Head of caudate nucleus (tissue), 42 donors: ENCODE measurements at regions not wholly inside any gene's neighbourhood (a gene's known extent, or its start where the extent isn't known, plus 50 kb on each side); places are given as distances from the start of the nearest gene placed in this dataset.
"Not testable (repeated sequence)": the region's sequence is repeated elsewhere in the genome, so short reads cannot be mapped to it uniquely, and the experiment has no call there.

ENCODE experiments used
- DNase-seq, 42 donors: peaks; one replicate each; pipeline versions ENCODE4 v3.0.0 to v3.0.0-alpha.2; 2020 to 2021; ENCODE audit warnings: mixed read lengths in 7 of 42
- intact Hi-C: fragments of 100-400 bp; cut with DNase I; formaldehyde crosslinking; loops from one replicate; pipeline ENCODE4 v1.15.0; 2022

DNA sequence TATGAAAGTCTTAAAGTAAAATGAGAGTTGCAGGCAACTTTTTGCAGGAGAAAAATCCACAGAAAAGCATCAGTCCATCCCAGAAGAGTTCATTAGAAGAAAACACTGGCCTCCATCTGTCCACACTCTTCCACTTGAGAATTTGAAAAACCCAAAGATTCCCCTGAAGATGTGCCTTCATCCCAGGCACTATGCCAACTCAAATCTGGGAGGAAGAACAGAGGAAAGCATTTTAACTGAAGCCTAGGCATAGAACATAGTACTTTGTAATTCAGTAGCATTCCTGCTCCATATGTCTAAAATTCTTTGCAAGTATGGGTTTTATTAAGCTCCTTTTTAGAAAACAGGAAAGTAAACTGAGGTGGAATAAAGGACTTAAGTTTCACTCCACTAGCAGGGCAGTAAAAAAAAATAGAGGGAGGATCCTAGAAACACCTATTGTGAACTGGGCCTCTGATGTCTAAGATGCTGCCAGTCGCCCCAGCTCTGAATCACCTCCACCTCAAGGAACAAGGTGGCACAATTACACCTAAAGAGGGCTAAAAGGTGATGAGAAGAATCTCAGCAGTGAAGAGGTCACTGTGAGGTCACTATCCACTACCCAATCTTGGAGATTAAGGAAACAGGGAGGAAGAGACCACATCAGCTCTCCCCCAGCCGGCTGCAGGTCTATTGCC, 141.9 kb upstream of the FAM241A start:
- intact Hi-C loops: no loop called here
- no peak for DNase-seq

- intact Hi-C loops: no loop called here
- DNase-seq: no peak
These were observed 140.2 kb upstream of the FAM241A start for GRCh38 chr4:112005027-112005426.

DNA sequence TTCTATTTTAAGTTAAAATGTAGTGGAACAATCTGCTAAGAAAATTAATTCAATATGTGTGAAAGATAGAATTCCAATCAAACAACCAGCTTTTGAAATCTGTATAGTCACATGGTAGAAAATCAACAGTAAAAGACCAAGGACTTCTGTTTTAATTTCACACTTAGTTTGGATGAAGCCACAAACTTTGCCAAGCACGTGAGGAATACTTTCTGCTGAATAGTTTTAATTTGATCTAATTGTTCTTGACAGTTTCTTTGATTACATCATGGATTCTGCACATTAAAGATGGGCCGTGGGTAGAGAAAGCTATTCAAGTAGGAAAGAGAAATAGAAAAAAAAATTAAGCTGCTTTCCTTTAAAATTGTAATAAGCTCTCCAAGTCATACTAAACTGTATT, 137.9 kb upstream of the FAM241A start:
- DNase-seq: peak in 1 of 42 donors; percentile 11
- intact Hi-C loops: no loop called here

- intact Hi-C loops: no loop called here
- no peak for DNase-seq
These were observed 129.3 kb upstream of the FAM241A start for GRCh38 chr4:112015960-112016359.

GRCh38 chr4:112023402-112023950, 121.8 kb upstream of the FAM241A start:
- no peak for DNase-seq
- intact Hi-C loops: no loop called here

DNA sequence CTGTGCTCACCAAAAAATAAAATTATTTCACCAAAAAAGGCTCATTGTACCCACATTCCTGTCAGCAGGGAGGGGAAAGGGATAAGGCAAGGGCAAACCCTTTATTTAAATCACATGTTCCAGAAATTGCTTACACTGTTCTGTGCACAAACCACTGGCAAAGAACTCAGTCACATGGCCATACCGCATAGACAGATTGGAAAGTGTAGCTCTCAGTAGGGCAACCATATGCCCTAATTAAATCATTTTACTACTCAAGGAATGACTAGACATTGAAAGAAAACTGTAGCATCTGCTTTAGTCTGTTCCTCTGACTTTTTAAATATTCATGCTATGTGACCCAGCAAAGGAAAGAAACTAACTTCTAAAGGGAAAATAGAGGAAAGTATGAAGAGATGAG, 119.2 kb upstream of the FAM241A start:
- DNase-seq: no peak
- intact Hi-C loops: no loop called here

GRCh38 chr4:112029771-112030171, 115.5 kb upstream of the FAM241A start:
- intact Hi-C loops: loop anchor here (10.0 kb wide), 1 partner anchor 395 kb away; no protein-coding TSS in a partner anchor
- DNase-seq: no peak

DNA sequence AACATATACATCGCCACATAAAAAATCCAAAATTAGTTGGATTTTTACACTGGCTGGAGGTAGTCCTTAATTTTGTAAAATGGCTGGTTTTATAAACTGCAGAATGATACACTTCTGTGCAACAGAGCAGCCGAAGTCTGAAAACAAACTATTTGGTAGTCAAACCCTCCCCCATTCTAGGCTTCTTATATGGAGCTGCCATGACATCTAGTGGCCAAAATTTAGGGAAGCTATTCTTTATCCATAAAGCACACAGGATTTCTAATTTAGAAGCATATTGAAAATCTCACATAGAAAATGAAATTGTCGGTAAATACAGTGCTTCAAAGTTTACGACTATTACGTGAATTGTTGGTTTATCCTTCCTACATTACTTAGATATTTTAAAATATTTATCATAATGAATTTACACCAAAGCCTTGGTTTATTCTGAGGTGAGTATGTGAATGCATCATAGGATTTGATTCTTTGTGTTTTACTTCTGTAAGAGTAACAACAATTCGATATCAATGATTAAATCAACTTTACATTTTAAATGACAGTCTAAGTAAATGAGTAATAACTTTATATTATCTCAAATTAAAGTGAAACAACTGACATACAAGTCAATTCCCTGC, 113.4 kb upstream of the FAM241A start:
- DNase-seq: peak in 21 of 42 donors; percentile 4 to 72 (median 41)
- intact Hi-C loops: loop anchor here (10.0 kb wide), 1 partner anchor 397 kb away; no protein-coding TSS in a partner anchor

GRCh38 chr4:112036886-112037285, 108.4 kb upstream of the FAM241A start:
- no peak for DNase-seq
- intact Hi-C loops: loop anchor here (10.0 kb wide), 1 partner anchor 402 kb away; no protein-coding TSS in a partner anchor

- DNase-seq: no peak
- intact Hi-C loops: loop anchor here (10.0 kb wide), 1 partner anchor 404 kb away; no protein-coding TSS in a partner anchor
These were observed 106.4 kb upstream of the FAM241A start for GRCh38 chr4:112038861-112039260.

DNA sequence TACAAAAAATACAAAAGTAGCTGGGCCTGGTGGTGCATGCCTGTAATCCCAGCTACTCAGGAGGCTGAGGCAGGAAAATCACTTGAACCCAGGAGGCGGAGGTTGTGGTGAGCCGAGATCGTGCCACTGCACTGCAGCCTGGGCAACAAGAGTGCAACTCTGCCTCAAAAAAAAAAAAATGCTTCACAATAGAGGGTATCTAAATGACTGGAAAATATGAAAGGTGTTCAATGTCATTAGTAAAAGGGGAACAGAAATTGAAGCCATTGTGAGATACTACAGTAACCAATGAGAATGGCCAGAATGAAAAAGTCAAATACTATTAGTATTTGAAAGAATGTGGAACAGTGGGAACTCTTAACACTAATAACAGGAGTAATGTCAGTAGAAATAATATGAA, 96.1 kb upstream of the FAM241A start:
- DNase-seq, intact Hi-C loops: not testable (repeated sequence)

- intact Hi-C loops: no loop called here
- no peak for DNase-seq
These were observed 91.4 kb upstream of the FAM241A start for GRCh38 chr4:112053825-112054350.

DNA sequence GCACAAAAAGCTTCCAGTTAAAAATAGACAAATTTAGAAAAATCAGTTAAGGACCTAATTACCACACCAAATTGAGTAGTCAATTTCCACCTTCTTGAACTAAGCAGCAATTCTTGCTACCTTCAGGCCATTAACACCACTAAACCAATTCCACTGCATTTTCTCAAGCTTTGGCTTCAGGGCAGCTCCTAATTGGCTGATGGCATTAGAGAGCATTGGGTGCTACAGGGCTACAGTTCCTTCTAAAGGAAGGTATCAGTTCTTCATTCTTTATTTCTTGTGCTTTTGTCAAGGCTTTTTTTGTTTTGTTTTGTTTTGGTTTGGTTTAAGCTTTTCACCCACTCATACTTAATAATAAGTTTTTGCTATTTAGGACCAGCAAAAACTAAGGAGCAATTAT, 90.2 kb upstream of the FAM241A start:
- DNase-seq: no peak
- intact Hi-C loops: no loop called here

DNA sequence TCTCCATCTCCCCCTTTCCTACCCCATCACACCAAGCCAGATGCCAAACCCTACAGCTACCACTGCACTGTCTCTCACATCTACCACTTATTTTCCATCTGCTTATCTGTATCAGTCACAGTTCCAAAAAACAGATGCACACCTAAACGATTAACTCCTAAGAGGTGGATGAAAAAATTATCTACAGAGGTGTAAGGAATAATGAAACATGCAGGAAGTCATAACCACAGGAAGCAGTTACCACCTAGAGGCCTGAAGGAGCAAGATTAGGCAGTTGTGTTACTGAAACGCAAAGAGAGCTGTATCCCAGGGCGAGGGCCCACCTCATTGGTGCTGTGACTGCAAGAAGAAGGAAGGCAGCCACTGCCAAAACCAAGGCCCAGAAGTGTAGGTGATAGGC, 87.8 kb upstream of the FAM241A start:
- no peak for DNase-seq
- intact Hi-C loops: no loop called here

DNA sequence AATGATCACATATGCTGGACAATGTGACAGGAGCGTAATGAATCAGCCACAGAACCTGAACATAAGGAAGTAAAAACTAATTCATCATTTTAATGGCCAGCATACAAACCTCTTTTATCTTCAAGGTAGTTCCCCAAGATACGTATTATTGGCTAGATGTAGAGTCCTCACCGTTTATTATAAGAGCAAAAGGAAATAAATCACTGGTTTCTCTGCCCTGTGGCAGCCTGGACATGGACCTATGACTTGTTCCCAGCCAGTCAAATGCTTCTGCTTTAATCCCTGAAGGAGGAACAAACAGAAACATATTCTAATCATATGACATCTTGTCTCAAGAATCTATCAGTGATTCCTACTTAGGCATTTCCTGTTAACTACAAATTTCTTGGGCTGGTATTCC, 86.8 kb upstream of the FAM241A start:
- no peak for DNase-seq
- intact Hi-C loops: no loop called here

GRCh38 chr4:112060212-112060611, 85.0 kb upstream of the FAM241A start:
- intact Hi-C loops: no loop called here
- peak in 3 of 42 donors; percentile 3 to 16 (median 13) for DNase-seq

GRCh38 chr4:112061207-112061817, 83.9 kb upstream of the FAM241A start:
- intact Hi-C loops: no loop called here
- DNase-seq: no peak

GRCh38 chr4:112063260-112063659, 82.0 kb upstream of the FAM241A start:
- DNase-seq: no peak
- intact Hi-C loops: no loop called here

DNA sequence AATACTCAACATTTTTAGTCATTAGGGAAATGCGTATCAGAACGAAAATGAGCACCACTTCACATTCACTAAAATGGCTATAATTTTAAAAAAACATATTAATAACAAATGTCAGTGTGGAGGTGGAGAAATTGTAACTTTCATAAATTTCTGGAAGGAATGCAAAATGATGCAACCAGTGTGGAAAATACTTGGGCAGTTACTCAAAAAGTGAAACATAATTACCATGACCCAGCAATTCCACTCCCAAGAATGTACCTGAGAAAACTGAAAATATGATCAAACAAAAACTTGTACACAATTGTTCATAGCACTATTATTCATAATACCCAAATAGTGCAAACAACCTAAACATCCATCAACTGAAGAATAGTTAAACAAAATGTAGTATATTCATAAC, 76.1 kb upstream of the FAM241A start:
- intact Hi-C loops: no loop called here
- DNase-seq: no peak

- intact Hi-C loops: no loop called here
These were observed 72.1 kb upstream of the FAM241A start for GRCh38 chr4:112073181-112073580.

More at GRCh38 chr4:112073181-112073580, 72.1 kb upstream of the FAM241A start:
- DNase-seq: no peak
